RWPE1 (cell line): ENCODE measurements at regions not wholly inside any gene's neighbourhood (a gene's known extent, or its start where the extent isn't known, plus 50 kb on each side); places are given as distances from the start of the nearest gene placed in this dataset.

Experiments used
- CTCF ChIA-PET: fragments of 350-600 bp; sonication (Branson Sonifier 250); formaldehyde crosslinking; extraction: SDS; loops from one replicate; lab custom pipeline; 2021; lab: Yijun Ruan, JAX
- POLR2A ChIA-PET: fragments of 400-600 bp; formaldehyde crosslinking; extraction: SDS; loops from one replicate; lab custom pipeline; 2020; ENCODE audit warnings: antibody characterized with exemption; ENCODE audit not compliant: low non-redundant PET; lab: Yijun Ruan, JAX
- DNase-seq: peaks from one replicate; pipeline ENCODE4 v3.0.0; 2012; ENCODE audit warnings: low spot score
- H3K27ac ChIP-seq: fragments of 450-650 bp; 2 replicates; pipeline ENCODE4 v1.5.1; 2017
- CTCF ChIP-seq: fragments of 450-650 bp; conservative IDR thresholded peaks from 2 replicates; pipeline ENCODE4 v1.5.1; 2017; ENCODE audit warnings: low read depth, mild to moderate bottlenecking

- no peak overlapping the region for H3K27ac ChIP-seq
- ChIA-PET CTCF (no interaction called here), POLR2A (no interaction called here)
- no peak for DNase-seq
- TF ChIP-seq CTCF, result no peak
Measured at GRCh38 chr2:8527031-8527430, 154.8 kb upstream of the ID2 start.

- no peak overlapping the region for H3K27ac ChIP-seq
- TF ChIP-seq CTCF, result no peak
- ChIA-PET CTCF (no interaction called here), POLR2A (no interaction called here)
- no peak for DNase-seq
Measured at GRCh38 chr2:8527676-8528075, 154.2 kb upstream of the ID2 start.

GRCh38 chr2:8528863-8529262 lies 153.0 kb upstream of the ID2 start:
- POLR2A ChIA-PET, result no interaction called here
- no peak for TF ChIP-seq CTCF
- CTCF ChIA-PET, result interaction anchor here (0.7 to 0.8 kb wide), 2 partner anchors 9 to 72 kb away, joined by 3 read pairs; no protein-coding TSS in a partner anchor
- no peak for DNase-seq
- H3K27ac ChIP-seq, result no peak overlapping the region

- ChIA-PET POLR2A (no interaction called here), CTCF (interaction anchor here (0.7 to 0.8 kb wide), 2 partner anchors 73 to 183 kb away, joined by 3 to 7 read pairs; no protein-coding TSS in a partner anchor)
- no peak for DNase-seq
- no peak for TF ChIP-seq CTCF
- no peak overlapping the region for H3K27ac ChIP-seq
Measured at GRCh38 chr2:8529706-8530277, 152.1 kb upstream of the ID2 start.

- DNase-seq, result no peak
- ChIA-PET POLR2A (no interaction called here), CTCF (no interaction called here)
- no peak for TF ChIP-seq CTCF
- no peak overlapping the region for H3K27ac ChIP-seq
Measured at GRCh38 chr2:8531481-8531880, 150.4 kb upstream of the ID2 start.

GRCh38 chr2:8532438-8532837 lies 149.4 kb upstream of the ID2 start:
- CTCF ChIA-PET, result interaction anchor here (0.6 kb wide), 1 partner anchor 200 kb away, joined by 4 read pairs; no protein-coding TSS in a partner anchor

More at GRCh38 chr2:8532438-8532837, 149.4 kb upstream of the ID2 start:
- H3K27ac ChIP-seq, result no peak overlapping the region
- TF ChIP-seq CTCF, result no peak
- POLR2A ChIA-PET, result no interaction called here
- no peak for DNase-seq
